K562 (cell line): ENCODE measurements at regions not wholly inside any gene's neighbourhood (a gene's known extent, or its start where the extent isn't known, plus 50 kb on each side); places are given as distances from the start of the nearest gene placed in this dataset.

ENCODE experiments used
- CTCF ChIP-seq, 3 experiments: IDR thresholded peaks in 2 of 3; conservative IDR thresholded peaks in 1 of 3; 2 replicates each; pipeline ENCODE4 v1.5.1; 2011 to 2012; ENCODE audit warnings: low read length in 3 of 3, mild to moderate bottlenecking in 3 of 3, control low read depth in 2 of 3, improper control_type of control experiment in 1 of 3, inconsistent platforms in 1 of 3, low read depth in 1 of 3, mixed read lengths in 1 of 3, moderate library complexity in 1 of 3; ENCODE audit not compliant: insufficient read depth in 2 of 3
- ELF1 ChIP-seq: fragments of 200-800 bp; sonication (Bioruptor generic); IDR thresholded peaks from 2 replicates; pipeline ENCODE4 v1.6.1; 2016; ENCODE audit warnings: missing genetic modification characterization, missing compliant biosample characterization
- POLR2A ChIP-seq: fragments of 450-650 bp; conservative IDR thresholded peaks from 2 replicates; pipeline ENCODE4 v1.6.1; 2016
- POLR2AphosphoS2 ChIP-seq: IDR thresholded peaks from 2 replicates; pipeline ENCODE4 v1.6.1; 2012; ENCODE audit warnings: low read length, improper control_type of control experiment
- RBBP5 ChIP-seq: fragments of 200-600 bp; sonication (generic); IDR thresholded peaks from 2 replicates; pipeline ENCODE4 v1.6.1; 2012; ENCODE audit warnings: borderline replicate concordance, mild to moderate bottlenecking, low read length, control low read depth, inconsistent platforms; ENCODE audit not compliant: insufficient read depth, poor library complexity, severe bottlenecking
- SAFB2 ChIP-seq: fragments of 200-400 bp; formaldehyde crosslinking; IDR thresholded peaks from 2 replicates; pipeline ENCODE4 v1.6.1; 2018; ENCODE audit warnings: borderline replicate concordance, low read length, low read depth, moderate library complexity; ENCODE audit not compliant: severe bottlenecking
- SP1 ChIP-seq: sonication (generic); formaldehyde crosslinking; IDR thresholded peaks from 2 replicates; pipeline ENCODE4 v1.8.1; 2022; ENCODE audit warnings: mild to moderate bottlenecking, missing genetic modification reagents
- XRCC5 ChIP-seq: fragments of 200-400 bp; formaldehyde crosslinking; IDR thresholded peaks from 2 replicates; pipeline ENCODE4 v1.6.1; 2017; ENCODE audit warnings: low read depth, mild to moderate bottlenecking, low read length
- YY1 ChIP-seq, 3 experiments: IDR thresholded peaks; 2 replicates each; pipeline ENCODE4 v1.6.1; 2011; ENCODE audit warnings: low read length in 2 of 3, mild to moderate bottlenecking in 2 of 3, moderate library complexity in 2 of 3, borderline replicate concordance in 1 of 3, control low read depth in 1 of 3, low read depth in 1 of 3; ENCODE audit not compliant: insufficient read depth in 3 of 3, insufficient replicate concordance in 2 of 3, control insufficient read depth in 1 of 3, insufficient read length in 1 of 3; ENCODE audit errors: extremely low read depth in 1 of 3
- ZNF75A ChIP-seq: fragments of 450-650 bp; formaldehyde crosslinking; IDR thresholded peaks from 2 replicates; pipeline ENCODE4 v1.4.0; 2020; ENCODE audit warnings: mild to moderate bottlenecking

- TF ChIP-seq YY1 (IDR thresholded peaks at IDR 0.05; ENCODE audit: borderline replicate concordance in 1 of 3, control insufficient read depth in 1 of 3, extremely low read depth in 1 of 3, insufficient read depth in 3 of 3, insufficient read length in 1 of 3, insufficient replicate concordance in 2 of 3, low read depth in 1 of 3, low read length in 2 of 3) (no peak), RBBP5 (no peak), ELF1 (tag) (no peak), SP1 (CRISPR knock-in tag) (no peak), POLR2AphosphoS2 (no peak), POLR2A (no peak), CTCF (IDR thresholded peaks at IDR 0.05 in 2 of 3, conservative IDR thresholded peaks at IDR 0.05 in 1 of 3; ENCODE audit: insufficient read depth in 2 of 3, low read depth in 1 of 3, low read length in 3 of 3) (no peak), XRCC5 (no peak), ZNF75A (no peak), SAFB2 (no peak)
Measured at GRCh38 chr6:41432280-41432679, 96.9 kb downstream of the NCR2 start.
